Neural cell (in vitro differentiated cells): ENCODE measurements at regions not wholly inside any gene's neighbourhood (a gene's known extent, or its start where the extent isn't known, plus 50 kb on each side); places are given as distances from the start of the nearest gene placed in this dataset.

Experiments
- H2AFZ ChIP-seq: fragments of 200-600, 300-800 bp; sonication (generic), shearing (Covaris generic); 2 replicates; pipeline ENCODE4 v1.6.0; 2014; ENCODE audit warnings: low read depth, mild to moderate bottlenecking, antibody characterized with exemption, low read length, moderate library complexity
- H3F3A ChIP-seq: fragments of 200-600 bp; shearing (Covaris generic); 2 replicates; pipeline ENCODE4 v1.6.1; 2016; ENCODE audit warnings: mild to moderate bottlenecking, moderate library complexity, mixed read lengths, antibody characterized with exemption, low read length; ENCODE audit not compliant: insufficient read depth, poor library complexity, severe bottlenecking
- H3K27ac ChIP-seq: fragments of 200-600, 300-800 bp; sonication (generic), shearing (Covaris generic); 2 replicates; pipeline ENCODE4 v1.5.1; 2014; ENCODE audit warnings: mild to moderate bottlenecking, low read length, moderate library complexity
- H3K27me3 ChIP-seq: fragments of 300-800, 200-600 bp; sonication (generic), shearing (Covaris generic); 2 replicates; pipeline ENCODE4 v1.6.0; 2014; ENCODE audit warnings: mild to moderate bottlenecking, low read depth, low read length, moderate library complexity; ENCODE audit not compliant: insufficient read depth
- H3K36me3 ChIP-seq: fragments of 300-800, 200-600 bp; sonication (generic), shearing (Covaris generic); 2 replicates; pipeline ENCODE4 v1.5.1; 2014; ENCODE audit warnings: mild to moderate bottlenecking, antibody characterized with exemption, low read length, moderate library complexity; ENCODE audit not compliant: insufficient read depth
- H3K4me2 ChIP-seq: fragments of 300-800, 200-600 bp; sonication (generic), shearing (Covaris generic); 2 replicates; pipeline ENCODE4 v1.6.0; 2014; ENCODE audit warnings: mild to moderate bottlenecking, low read length
- H3K4me3 ChIP-seq: fragments of 300-800, 200-600 bp; sonication (generic), shearing (Covaris generic); 2 replicates; pipeline ENCODE4 v1.5.1; 2014; ENCODE audit warnings: mild to moderate bottlenecking, low read length, moderate library complexity
- H3K79me2 ChIP-seq: fragments of 200-600 bp; shearing (Covaris generic); replicated peaks from 2 replicates; pipeline ENCODE4 v1.6.0; 2014; ENCODE audit warnings: mild to moderate bottlenecking, low read length, moderate library complexity; ENCODE audit not compliant: insufficient read depth
- H3K9ac ChIP-seq: fragments of 300-800, 200-600 bp; sonication (generic), shearing (Covaris generic); 2 replicates; pipeline ENCODE4 v1.6.1; 2016; ENCODE audit warnings: mild to moderate bottlenecking, low read length, mixed read lengths
- H3K9me2 ChIP-seq: fragments of 200-600 bp; shearing (Covaris generic); 2 replicates; pipeline ENCODE4 v1.6.1; 2016; ENCODE audit warnings: mild to moderate bottlenecking, low read length, mixed read lengths; ENCODE audit not compliant: insufficient read depth
- H3K9me3 ChIP-seq: fragments of 200-600, 300-800 bp; sonication (generic), shearing (Covaris generic); 2 replicates; pipeline ENCODE4 v1.6.1; 2016; ENCODE audit warnings: mild to moderate bottlenecking, mixed run types, low read length, moderate library complexity, mixed read lengths
- H4K20me1 ChIP-seq: fragments of 200-600 bp; shearing (Covaris generic); 2 replicates; pipeline ENCODE4 v1.6.1; 2016; ENCODE audit warnings: mild to moderate bottlenecking, mixed run types; ENCODE audit not compliant: insufficient read depth
- EP300 ChIP-seq: fragments of 450-650 bp; conservative IDR thresholded peaks from 2 replicates; pipeline ENCODE4 v1.6.1; 2014; ENCODE audit warnings: antibody characterized with exemption, mild to moderate bottlenecking, moderate library complexity; ENCODE audit not compliant: poor library complexity, severe bottlenecking
- EZH2 ChIP-seq: fragments of 200-600, 300-800 bp; shearing (Covaris generic), sonication (generic); IDR thresholded peaks from 2 replicates; pipeline ENCODE4 v1.6.1; 2014; ENCODE audit warnings: antibody characterized with exemption, low read length, borderline replicate concordance, mild to moderate bottlenecking; ENCODE audit not compliant: insufficient read depth, poor library complexity, severe bottlenecking
- MXI1 ChIP-seq: fragments of 450-650 bp; conservative IDR thresholded peaks from 2 replicates; pipeline ENCODE4 v1.6.1; 2014; ENCODE audit warnings: antibody characterized with exemption, mild to moderate bottlenecking; ENCODE audit not compliant: poor library complexity, severe bottlenecking
- POLR2AphosphoS5 ChIP-seq: IDR thresholded peaks from 2 replicates; pipeline ENCODE4 v1.6.1; 2012
- RAD21 ChIP-seq: fragments of 450-650 bp; conservative IDR thresholded peaks from 2 replicates; pipeline ENCODE4 v1.6.1; 2014; ENCODE audit warnings: antibody characterized with exemption, mild to moderate bottlenecking, moderate library complexity
- SMC3 ChIP-seq: fragments of 450-650 bp; conservative IDR thresholded peaks from 2 replicates; pipeline ENCODE4 v1.6.1; 2014; ENCODE audit warnings: antibody characterized with exemption, mild to moderate bottlenecking, moderate library complexity; ENCODE audit not compliant: poor library complexity
- TAF1 ChIP-seq: IDR thresholded peaks from 2 replicates; pipeline ENCODE4 v1.6.1; 2012; ENCODE audit warnings: low read depth
- small RNA-seq, 3 experiments: library from RNA; depleted of rRNA; stranded (forward); fragments of <200 nt; gene quantifications; one replicate each; pipeline ENCODE3, GENCODE V24; 2012
- TF ChIP-seq, protein P1 (sequence below): IDR thresholded peaks from 2 replicates; pipeline ENCODE4 v1.6.1; 2012; ENCODE audit warnings: borderline replicate concordance
- TF ChIP-seq, protein P2 (sequence below): fragments of 450-650 bp; IDR thresholded peaks from 2 replicates; pipeline ENCODE4 v1.5.1; 2014; ENCODE audit warnings: antibody characterized with exemption, mild to moderate bottlenecking, moderate library complexity; ENCODE audit not compliant: poor library complexity, severe bottlenecking

DNA sequence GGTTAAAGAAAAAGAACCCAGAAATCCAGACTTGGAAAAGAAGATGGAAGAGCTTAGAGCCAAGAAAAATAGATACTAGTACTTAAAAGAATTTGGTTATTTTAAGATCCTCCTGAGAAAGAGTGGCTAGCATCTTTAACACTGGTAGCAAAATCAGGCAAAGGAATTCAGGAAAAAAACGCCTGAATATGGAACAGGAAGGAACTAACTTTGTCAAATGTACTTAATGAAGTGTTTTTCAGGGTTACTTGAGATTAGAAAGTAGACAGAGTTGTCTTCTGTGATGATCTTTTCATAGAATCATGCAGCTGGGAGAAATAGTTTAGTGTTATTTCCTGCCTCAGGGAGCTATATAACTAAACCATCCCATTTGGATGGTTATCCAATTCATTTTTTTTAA is 50.8 kb upstream of the SASH1 start:
- Histone ChIP-seq H3K9me2 (no peaks in the 10 kb centered on the region), H4K20me1 (no peaks in the 10 kb centered on the region), H3K4me3 (no peak overlapping the region), H3K79me2 (no peaks in the 10 kb centered on the region), H3K36me3 (no peaks in the 10 kb centered on the region), H3K9me3 (no peaks in the 10 kb centered on the region), H3K27me3 (no peaks in the 10 kb centered on the region), H3F3A (no peaks in the 10 kb centered on the region), H3K9ac (no peak overlapping the region), H2AFZ (no peak overlapping the region), H3K4me2 (no peak overlapping the region), H3K27ac (no peak overlapping the region)
- TF ChIP-seq POLR2AphosphoS5, result no peak
- no peak for TF ChIP-seq RAD21
- TF ChIP-seq SMC3, result no peak
- TF ChIP-seq, protein P1, sequence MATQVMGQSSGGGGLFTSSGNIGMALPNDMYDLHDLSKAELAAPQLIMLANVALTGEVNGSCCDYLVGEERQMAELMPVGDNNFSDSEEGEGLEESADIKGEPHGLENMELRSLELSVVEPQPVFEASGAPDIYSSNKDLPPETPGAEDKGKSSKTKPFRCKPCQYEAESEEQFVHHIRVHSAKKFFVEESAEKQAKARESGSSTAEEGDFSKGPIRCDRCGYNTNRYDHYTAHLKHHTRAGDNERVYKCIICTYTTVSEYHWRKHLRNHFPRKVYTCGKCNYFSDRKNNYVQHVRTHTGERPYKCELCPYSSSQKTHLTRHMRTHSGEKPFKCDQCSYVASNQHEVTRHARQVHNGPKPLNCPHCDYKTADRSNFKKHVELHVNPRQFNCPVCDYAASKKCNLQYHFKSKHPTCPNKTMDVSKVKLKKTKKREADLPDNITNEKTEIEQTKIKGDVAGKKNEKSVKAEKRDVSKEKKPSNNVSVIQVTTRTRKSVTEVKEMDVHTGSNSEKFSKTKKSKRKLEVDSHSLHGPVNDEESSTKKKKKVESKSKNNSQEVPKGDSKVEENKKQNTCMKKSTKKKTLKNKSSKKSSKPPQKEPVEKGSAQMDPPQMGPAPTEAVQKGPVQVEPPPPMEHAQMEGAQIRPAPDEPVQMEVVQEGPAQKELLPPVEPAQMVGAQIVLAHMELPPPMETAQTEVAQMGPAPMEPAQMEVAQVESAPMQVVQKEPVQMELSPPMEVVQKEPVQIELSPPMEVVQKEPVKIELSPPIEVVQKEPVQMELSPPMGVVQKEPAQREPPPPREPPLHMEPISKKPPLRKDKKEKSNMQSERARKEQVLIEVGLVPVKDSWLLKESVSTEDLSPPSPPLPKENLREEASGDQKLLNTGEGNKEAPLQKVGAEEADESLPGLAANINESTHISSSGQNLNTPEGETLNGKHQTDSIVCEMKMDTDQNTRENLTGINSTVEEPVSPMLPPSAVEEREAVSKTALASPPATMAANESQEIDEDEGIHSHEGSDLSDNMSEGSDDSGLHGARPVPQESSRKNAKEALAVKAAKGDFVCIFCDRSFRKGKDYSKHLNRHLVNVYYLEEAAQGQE, result no peak
- TF ChIP-seq, protein P2, sequence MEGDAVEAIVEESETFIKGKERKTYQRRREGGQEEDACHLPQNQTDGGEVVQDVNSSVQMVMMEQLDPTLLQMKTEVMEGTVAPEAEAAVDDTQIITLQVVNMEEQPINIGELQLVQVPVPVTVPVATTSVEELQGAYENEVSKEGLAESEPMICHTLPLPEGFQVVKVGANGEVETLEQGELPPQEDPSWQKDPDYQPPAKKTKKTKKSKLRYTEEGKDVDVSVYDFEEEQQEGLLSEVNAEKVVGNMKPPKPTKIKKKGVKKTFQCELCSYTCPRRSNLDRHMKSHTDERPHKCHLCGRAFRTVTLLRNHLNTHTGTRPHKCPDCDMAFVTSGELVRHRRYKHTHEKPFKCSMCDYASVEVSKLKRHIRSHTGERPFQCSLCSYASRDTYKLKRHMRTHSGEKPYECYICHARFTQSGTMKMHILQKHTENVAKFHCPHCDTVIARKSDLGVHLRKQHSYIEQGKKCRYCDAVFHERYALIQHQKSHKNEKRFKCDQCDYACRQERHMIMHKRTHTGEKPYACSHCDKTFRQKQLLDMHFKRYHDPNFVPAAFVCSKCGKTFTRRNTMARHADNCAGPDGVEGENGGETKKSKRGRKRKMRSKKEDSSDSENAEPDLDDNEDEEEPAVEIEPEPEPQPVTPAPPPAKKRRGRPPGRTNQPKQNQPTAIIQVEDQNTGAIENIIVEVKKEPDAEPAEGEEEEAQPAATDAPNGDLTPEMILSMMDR, result no peak
- no peak for TF ChIP-seq EP300
- no peak for TF ChIP-seq EZH2
- TF ChIP-seq MXI1, result no peak
- no peak for TF ChIP-seq TAF1

Small RNA genes in the stretch of these regions (small RNA-seq; reads per million reads assigned to genes)
- gene RNU6-1222P, result 0 reads per million in 3 experiments
